SK-N-SH (cell line): ENCODE measurements at regions not wholly inside any gene's neighbourhood (a gene's known extent, or its start where the extent isn't known, plus 50 kb on each side); places are given as distances from the start of the nearest gene placed in this dataset.

Experiments used
- CTCF ChIA-PET: fragments of 300-600, 350-600 bp; formaldehyde crosslinking; extraction: SDS; loops from one replicate; lab custom pipeline; 2021; lab: Yijun Ruan, JAX
- POLR2A ChIA-PET: fragments of 350-600 bp; sonication (Branson Sonifier 250); formaldehyde crosslinking; extraction: SDS; loops from one replicate; lab custom pipeline; 2020; ENCODE audit warnings: antibody characterized with exemption, inconsistent platforms; lab: Yijun Ruan, JAX
- DNase-seq: peaks from one replicate; pipeline ENCODE4 v3.0.0; 2012
- H2AFZ ChIP-seq: fragments of 200-600 bp; sonication (generic); 2 replicates; pipeline ENCODE4 v1.8.1; 2016; ENCODE audit warnings: antibody characterized with exemption, mild to moderate bottlenecking, low read depth
- H3F3A ChIP-seq: fragments of 200-600 bp; sonication (generic); replicated peaks from 2 replicates; pipeline ENCODE3; 2016; ENCODE audit warnings: antibody characterized with exemption, mild to moderate bottlenecking; ENCODE audit not compliant: insufficient read depth
- H3K27ac ChIP-seq, 2 experiments: fragments of 200-500 bp in 1 of 2; fragments of 200-600 bp in 1 of 2; sonication (Bioruptor generic) in 1 of 2; sonication (generic), shearing (Covaris generic) in 1 of 2; 2 replicates each; pipeline versions ENCODE4 v1.5.1 to v1.6.1; 2014 to 2016; ENCODE audit warnings: low read depth in 2 of 2, inconsistent platforms in 1 of 2, low read length in 1 of 2, mild to moderate bottlenecking in 1 of 2, mixed read lengths in 1 of 2
- H3K27me3 ChIP-seq: fragments of 200-600 bp; sonication (generic), shearing (Covaris generic); 2 replicates; pipeline ENCODE4 v1.6.1; 2016; ENCODE audit warnings: mixed run types; ENCODE audit not compliant: insufficient read depth
- H3K36me3 ChIP-seq, 2 experiments: fragments of 200-500 bp in 1 of 2; fragments of 200-600 bp in 1 of 2; sonication (Bioruptor generic) in 1 of 2; sonication (generic) in 1 of 2; replicated peaks in 1 of 2; 2 replicates each; pipeline versions ENCODE3 to v1.5.1; 2014 to 2016; ENCODE audit warnings: low read length in 1 of 2, mild to moderate bottlenecking in 1 of 2; ENCODE audit not compliant: insufficient read depth in 2 of 2, control insufficient read depth in 1 of 2
- H3K4me1 ChIP-seq, 2 experiments: fragments of 200-500 bp in 1 of 2; fragments of 200-600 bp in 1 of 2; sonication (Bioruptor generic) in 1 of 2; sonication (generic), shearing (Covaris generic) in 1 of 2; 2 replicates each; pipeline versions ENCODE4 v1.5.1 to v1.6.1; 2014 to 2016; ENCODE audit warnings: low read depth in 1 of 2, low read length in 1 of 2, mixed run types in 1 of 2; ENCODE audit not compliant: insufficient read depth in 2 of 2, control insufficient read depth in 1 of 2
- H3K4me2 ChIP-seq: fragments of 200-600 bp; sonication (generic), shearing (Covaris generic); 2 replicates; pipeline ENCODE4 v1.6.1; 2017; ENCODE audit warnings: mixed run types
- H3K4me3 ChIP-seq, 2 experiments: fragments of 200-500 bp in 1 of 2; fragments of 200-600 bp in 1 of 2; sonication (Bioruptor generic) in 1 of 2; sonication (generic), shearing (Covaris generic) in 1 of 2; 2 replicates each; pipeline versions ENCODE4 v1.5.1 to v1.8.1; 2014 to 2016; ENCODE audit warnings: low read depth in 2 of 2, inconsistent platforms in 1 of 2, low read length in 1 of 2, mild to moderate bottlenecking in 1 of 2, mixed read lengths in 1 of 2, moderate library complexity in 1 of 2
- H3K79me2 ChIP-seq: fragments of 200-600 bp; sonication (generic); 2 replicates; pipeline ENCODE4 v1.8.1; 2017; ENCODE audit warnings: mild to moderate bottlenecking; ENCODE audit not compliant: insufficient read depth
- H3K9ac ChIP-seq: fragments of 200-600 bp; sonication (generic); 2 replicates; pipeline ENCODE4 v1.6.1; 2017; ENCODE audit warnings: mixed run types
- H3K9me2 ChIP-seq: fragments of 200-600 bp; sonication (generic); 2 replicates; pipeline ENCODE4 v1.6.1; 2017; ENCODE audit warnings: mixed run types
- H3K9me3 ChIP-seq: fragments of 200-600 bp; sonication (generic); 2 replicates; pipeline ENCODE4 v1.6.1; 2017; ENCODE audit warnings: mixed run types, mild to moderate bottlenecking, moderate library complexity
- H4K20me1 ChIP-seq: fragments of 200-600 bp; sonication (generic); 2 replicates; pipeline ENCODE4 v1.6.1; 2017; ENCODE audit warnings: mild to moderate bottlenecking, mixed run types; ENCODE audit not compliant: insufficient read depth
- CHD2 ChIP-seq: fragments of 150-350 bp; IDR thresholded peaks from 2 replicates; pipeline ENCODE4 v1.6.1; 2018; ENCODE audit warnings: low read length; ENCODE audit not compliant: partially characterized antibody
- FOSL2 ChIP-seq: IDR thresholded peaks from 2 replicates; pipeline ENCODE4 v1.4.0; 2012; ENCODE audit warnings: low read depth, mild to moderate bottlenecking, moderate library complexity, borderline replicate concordance
- FOXJ3 ChIP-seq: sonication (generic); formaldehyde crosslinking; IDR thresholded peaks from 2 replicates; pipeline ENCODE4 v1.5.1; 2020; ENCODE audit warnings: mild to moderate bottlenecking, missing genetic modification reagents
- IRF3 ChIP-seq: fragments of 150-350 bp; IDR thresholded peaks from 2 replicates; pipeline ENCODE4 v1.6.1; 2016; ENCODE audit warnings: mild to moderate bottlenecking, low read depth, low read length
- NFIC ChIP-seq: IDR thresholded peaks from 2 replicates; pipeline ENCODE4 v1.4.0; 2012; ENCODE audit warnings: borderline replicate concordance
- RXRA ChIP-seq: IDR thresholded peaks from 2 replicates; pipeline ENCODE4 v1.4.0; 2012; ENCODE audit warnings: low read depth, mild to moderate bottlenecking, borderline replicate concordance
- TAF1 ChIP-seq: IDR thresholded peaks from 2 replicates; pipeline ENCODE4 v1.6.1; 2012; ENCODE audit warnings: low read depth, mild to moderate bottlenecking, low read length, moderate library complexity, borderline replicate concordance
- TEAD4 ChIP-seq: IDR thresholded peaks from 2 replicates; pipeline ENCODE4 v1.4.0; 2012; ENCODE audit warnings: mild to moderate bottlenecking, borderline replicate concordance; ENCODE audit not compliant: insufficient read depth
- USF1 ChIP-seq: IDR thresholded peaks from 2 replicates; pipeline ENCODE4 v1.4.0; 2012; ENCODE audit warnings: low read depth, borderline replicate concordance
- YY1 ChIP-seq: IDR thresholded peaks from 2 replicates; pipeline ENCODE4 v1.4.0; 2012; ENCODE audit warnings: low read depth, mild to moderate bottlenecking
- WGBS: methylation state at CpG from one replicate; pipeline ENCODE4 v1.1.6; 2017; ENCODE audit warnings: low lambda C conversion rate; 5-methylcytosine and 5-hydroxymethylcytosine counted together

GRCh38 chr9:96122751-96123150, 179.2 kb downstream of the HSD17B3 start:
- CTCF ChIA-PET = interaction anchor here (0.8 kb wide), 1 partner anchor 15 kb away, joined by 3 read pairs; no protein-coding TSS in a partner anchor
- 55% methylated on average over 3 of the region's 3 CpGs for WGBS
- H3K36me3 ChIP-seq = no peaks in the 10 kb centered on the region
- H3K27me3 ChIP-seq = no peaks in the 10 kb centered on the region
- DNase-seq = no peak
- H3K9me3 ChIP-seq = no peaks in the 10 kb centered on the region
- no peaks in the 10 kb centered on the region for H3K79me2 ChIP-seq
- H3K9ac ChIP-seq = no peak overlapping the region
- no peak overlapping the region for H3K4me3 ChIP-seq
- peaks cover 0 to 5% of the 10 kb centered on the region in 2 experiments; a peak in 1 of 4 replicates for H3K4me1 ChIP-seq
- H2AFZ ChIP-seq = no peak overlapping the region
- no peak overlapping the region for H3K4me2 ChIP-seq
- H3F3A ChIP-seq = no peaks in the 10 kb centered on the region
- H4K20me1 ChIP-seq = no peaks in the 10 kb centered on the region
- H3K9me2 ChIP-seq = no peaks in the 10 kb centered on the region
- TF ChIP-seq IRF3 (no peak), NFIC (no peak), RXRA (no peak)
- no peak overlapping the region for H3K27ac ChIP-seq
- POLR2A ChIA-PET = interaction anchor here (0.6 kb wide), 1 partner anchor 17 kb away, joined by 3 read pairs; no protein-coding TSS in a partner anchor

GRCh38 chr9:96122282-96122681, 179.7 kb downstream of the HSD17B3 start:
- no peaks in the 10 kb centered on the region for H4K20me1 ChIP-seq
- H3K79me2 ChIP-seq = no peaks in the 10 kb centered on the region
- H3K4me1 ChIP-seq = peaks cover 0 to 5% of the 10 kb centered on the region in 2 experiments; a peak in 1 of 4 replicates
- no peak overlapping the region for H3K9ac ChIP-seq
- POLR2A ChIA-PET = interaction anchor here (0.6 kb wide), 1 partner anchor 16 kb away, joined by 3 read pairs; no protein-coding TSS in a partner anchor
- no peak for TF ChIP-seq CHD2
- no peak for TF ChIP-seq NFIC
- TF ChIP-seq TAF1 = no peak
- no peak for TF ChIP-seq YY1
- no peak for TF ChIP-seq FOXJ3
- TF ChIP-seq IRF3 = no peak
- no peak for TF ChIP-seq FOSL2
- TF ChIP-seq RXRA = no peak
- TF ChIP-seq TEAD4 = no peak
- TF ChIP-seq USF1 = no peak
- no peaks in the 10 kb centered on the region for H3F3A ChIP-seq
- no peak overlapping the region for H3K4me3 ChIP-seq
- H3K4me2 ChIP-seq = no peak overlapping the region
- H3K36me3 ChIP-seq = no peaks in the 10 kb centered on the region
- no peak overlapping the region for H2AFZ ChIP-seq
- WGBS = 57% methylated on average over 6 of the region's 6 CpGs
- DNase-seq = no peak
- no peaks in the 10 kb centered on the region for H3K27me3 ChIP-seq
- no peaks in the 10 kb centered on the region for H3K9me2 ChIP-seq
- CTCF ChIA-PET = no interaction called here
- no peaks in the 10 kb centered on the region for H3K9me3 ChIP-seq
- no peak overlapping the region for H3K27ac ChIP-seq
